Smooth muscle cell (in vitro differentiated cells): ENCODE measurements at regions not wholly inside any gene's neighbourhood (a gene's known extent, or its start where the extent isn't known, plus 50 kb on each side); places are given as distances from the start of the nearest gene placed in this dataset.

ENCODE experiments used
- DNase-seq: peaks from one replicate; lab custom pipeline; 2025; ENCODE audit not compliant: unreplicated experiment; lab: John Stamatoyannopoulos, UW
- H2AFZ ChIP-seq: fragments of 200-600 bp; sonication (generic); 2 replicates; pipeline ENCODE4 v1.6.0; 2016; ENCODE audit warnings: antibody characterized with exemption, low read depth, mild to moderate bottlenecking
- H3F3A ChIP-seq: fragments of 200-600 bp; sonication (generic); 2 replicates; pipeline ENCODE4 v1.6.0; 2017; ENCODE audit warnings: antibody characterized with exemption, low read depth
- H3K27ac ChIP-seq: fragments of 200-600 bp; sonication (generic); 2 replicates; pipeline ENCODE4 v1.5.1; 2016; ENCODE audit warnings: low read depth, mild to moderate bottlenecking
- H3K27me3 ChIP-seq: fragments of 200-600 bp; sonication (generic); 2 replicates; pipeline ENCODE4 v1.6.1; 2016; ENCODE audit warnings: low read depth, mild to moderate bottlenecking
- H3K36me3 ChIP-seq: fragments of 200-600 bp; sonication (generic); 2 replicates; pipeline ENCODE4 v1.5.1; 2016; ENCODE audit warnings: low read depth
- H3K4me1 ChIP-seq: fragments of 200-600 bp; sonication (generic); 2 replicates; pipeline ENCODE4 v1.5.1; 2016; ENCODE audit warnings: low read depth
- H3K4me2 ChIP-seq: fragments of 200-600 bp; sonication (generic); 2 replicates; pipeline ENCODE4 v1.6.0; 2016; ENCODE audit warnings: mild to moderate bottlenecking
- H3K4me3 ChIP-seq: fragments of 200-600 bp; sonication (generic); 2 replicates; pipeline ENCODE4 v1.5.1; 2016; ENCODE audit warnings: mild to moderate bottlenecking
- H3K79me2 ChIP-seq: fragments of 200-600 bp; sonication (generic); 2 replicates; pipeline ENCODE4 v1.6.0; 2016; ENCODE audit warnings: low read depth, mild to moderate bottlenecking
- H3K9ac ChIP-seq: fragments of 200-600 bp; sonication (generic); 2 replicates; pipeline ENCODE4 v1.6.0; 2016; ENCODE audit warnings: low read depth
- H3K9me3 ChIP-seq: fragments of 200-600 bp; sonication (generic); replicated peaks from 2 replicates; pipeline ENCODE4 v1.5.1; 2016; ENCODE audit warnings: low read depth
- H4K20me1 ChIP-seq: fragments of 200-600 bp; sonication (generic); 2 replicates; pipeline ENCODE4 v1.6.0; 2016; ENCODE audit warnings: low read depth
- CTCF ChIP-seq: fragments of 200-600 bp; sonication (generic); IDR thresholded peaks from 2 replicates; pipeline ENCODE4 v1.5.1; 2017; ENCODE audit warnings: borderline replicate concordance, mild to moderate bottlenecking, antibody characterized with exemption; ENCODE audit not compliant: insufficient read depth, poor library complexity, severe bottlenecking
- WGBS: methylation state at CpG from one replicate; pipeline ENCODE4 v1.1.7; 2016; ENCODE audit warnings: low lambda C conversion rate; 5-methylcytosine and 5-hydroxymethylcytosine counted together

GRCh38 chr3:24683090-24683489 is 188.4 kb upstream of the THRB start:
- WGBS, result 7% methylated on average over 5 of the region's 5 CpGs
- H3K4me1 ChIP-seq, result peaks cover 21% of the 10 kb centered on the region
- peaks cover 31% of the 10 kb centered on the region for H3F3A ChIP-seq
- H3K27ac ChIP-seq, result peak overlapping the region; percentile 92
- H3K79me2 ChIP-seq, result no peaks in the 10 kb centered on the region
- DNase-seq, result no peak
- peak overlapping the region; percentile 68 for H3K4me2 ChIP-seq
- H3K9ac ChIP-seq, result peak overlapping the region; percentile 66
- no peaks in the 10 kb centered on the region for H3K9me3 ChIP-seq
- TF ChIP-seq CTCF, result no peak
- no peaks in the 10 kb centered on the region for H3K27me3 ChIP-seq
- peak overlapping the region; percentile 0 for H3K4me3 ChIP-seq
- no peaks in the 10 kb centered on the region for H4K20me1 ChIP-seq
- no peaks in the 10 kb centered on the region for H3K36me3 ChIP-seq
- no peak overlapping the region for H2AFZ ChIP-seq

- Histone ChIP-seq H3F3A (peaks cover 34% of the 10 kb centered on the region), H3K4me2 (peak overlapping the region; percentile 68), H3K4me1 (peaks cover 28% of the 10 kb centered on the region), H3K4me3 (peak overlapping the region; percentile 0), H3K9me3 (no peaks in the 10 kb centered on the region), H3K27me3 (no peaks in the 10 kb centered on the region), H4K20me1 (no peaks in the 10 kb centered on the region), H3K9ac (peak overlapping the region; percentile 66), H3K79me2 (no peaks in the 10 kb centered on the region), H3K27ac (peak overlapping the region; percentile 92), H2AFZ (no peak overlapping the region), H3K36me3 (no peaks in the 10 kb centered on the region)
- peak; percentile 64 for TF ChIP-seq CTCF
- 30% methylated on average over 6 of the region's 6 CpGs for WGBS
- DNase-seq, result no peak
These were observed 189.2 kb upstream of the THRB start for GRCh38 chr3:24683633-24684384.

- Histone ChIP-seq H3K79me2 (no peaks in the 10 kb centered on the region), H3K27me3 (no peaks in the 10 kb centered on the region), H3K27ac (peak overlapping the region; percentile 92), H3F3A (peaks cover 34% of the 10 kb centered on the region), H3K4me2 (peak overlapping the region; percentile 47), H3K4me1 (peaks cover 34% of the 10 kb centered on the region), H3K36me3 (no peaks in the 10 kb centered on the region), H3K4me3 (no peak overlapping the region), H3K9me3 (no peaks in the 10 kb centered on the region), H2AFZ (no peak overlapping the region), H3K9ac (peak overlapping the region; percentile 33), H4K20me1 (no peaks in the 10 kb centered on the region)
- DNase-seq, result no peak
- no peak for TF ChIP-seq CTCF
- WGBS, result 54% methylated on average over 6 of the region's 6 CpGs
These were observed 189.9 kb upstream of the THRB start for GRCh38 chr3:24684506-24685023.
